Hepatic stellate cell (primary cell): ENCODE measurements at regions not wholly inside any gene's neighbourhood (a gene's known extent, or its start where the extent isn't known, plus 50 kb on each side); places are given as distances from the start of the nearest gene placed in this dataset.
"Not testable (repeated sequence)": the region's sequence is repeated elsewhere in the genome, so short reads cannot be mapped to it uniquely, and the experiment has no call there.

Source experiments
- DNase-seq: peaks from one replicate; pipeline ENCODE4 v3.0.0; 2011; ENCODE audit warnings: low spot score

DNA sequence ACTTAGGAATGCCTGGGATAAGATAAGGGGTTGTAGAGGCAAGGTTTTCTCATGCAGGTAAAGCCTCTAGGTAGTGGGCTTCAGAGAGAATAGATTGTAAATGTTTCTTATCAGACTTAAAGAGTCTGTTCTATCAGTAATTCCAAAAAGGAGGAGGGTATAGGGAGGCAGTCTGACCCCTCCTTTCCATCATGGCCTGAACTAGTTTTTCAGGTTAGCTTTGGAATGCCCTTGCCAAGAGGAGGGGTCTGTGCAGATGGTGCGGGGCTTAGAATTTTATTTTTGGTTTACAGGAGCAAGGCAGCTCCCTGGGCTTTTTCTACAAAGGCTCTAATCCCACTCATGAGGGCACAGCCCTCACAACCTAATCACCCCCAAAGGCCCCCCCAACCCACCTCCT is 135.0 kb downstream of the B3GNT2 start:
- no peak for DNase-seq

DNA sequence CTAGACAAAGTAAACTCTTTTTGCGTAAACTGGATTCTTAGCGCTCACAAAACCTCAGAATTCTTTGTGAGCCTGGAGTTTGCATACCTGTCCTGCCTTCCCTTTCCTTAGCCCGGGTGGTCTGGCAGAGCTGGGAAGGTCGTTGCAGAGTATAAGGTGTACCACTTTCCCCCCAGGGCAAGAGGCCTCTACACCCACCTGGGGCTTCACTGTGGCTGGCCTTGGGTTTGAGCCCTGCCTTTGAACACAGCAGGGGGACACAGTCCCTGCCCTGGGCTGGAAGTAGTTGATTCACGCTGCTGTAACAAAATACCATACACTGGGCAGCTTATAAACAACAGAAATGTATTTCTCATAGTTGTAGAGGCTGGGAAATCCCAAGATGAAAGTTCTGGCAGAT is 133.9 kb downstream of the B3GNT2 start:
- DNase-seq, result no peak

DNA sequence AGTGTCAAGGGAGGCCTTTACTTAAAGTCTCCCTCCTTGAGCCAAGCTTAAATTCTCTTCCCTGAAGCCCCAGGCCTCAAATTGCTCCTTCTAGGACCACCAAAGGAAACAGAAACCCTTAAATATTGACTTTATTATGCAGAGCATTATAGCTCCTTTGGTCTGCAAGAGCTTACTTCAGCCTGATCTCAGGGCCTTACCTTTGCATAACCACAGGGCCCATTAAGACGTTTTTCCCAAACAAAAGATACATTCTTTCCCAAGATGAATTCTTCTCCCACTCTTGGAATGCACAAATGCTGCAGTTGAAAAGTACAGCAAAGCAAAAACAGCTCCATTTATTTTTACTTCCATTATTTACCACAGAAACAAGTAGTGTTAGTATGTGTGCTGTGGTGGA is 130.8 kb downstream of the B3GNT2 start:
- no peak for DNase-seq

DNA sequence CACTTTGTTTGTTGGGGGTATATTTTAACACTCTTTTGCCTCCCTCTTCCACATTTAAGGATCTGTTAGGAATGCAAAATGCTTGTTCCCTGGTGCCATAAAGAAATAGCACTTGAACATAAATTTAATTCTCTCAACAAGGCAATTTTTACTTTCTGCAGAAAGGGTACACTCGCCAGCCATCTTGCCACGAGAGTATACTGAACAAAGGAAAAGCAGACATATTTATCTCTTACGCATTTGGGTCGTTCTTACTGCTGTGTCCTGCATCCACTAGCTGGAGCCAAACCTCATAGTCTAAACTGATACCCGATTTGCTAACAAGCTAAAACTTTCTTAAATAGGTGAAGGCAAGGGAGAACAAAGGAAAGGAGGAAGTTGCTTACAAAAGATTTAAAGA is 129.5 kb downstream of the B3GNT2 start:
- no peak for DNase-seq

DNA sequence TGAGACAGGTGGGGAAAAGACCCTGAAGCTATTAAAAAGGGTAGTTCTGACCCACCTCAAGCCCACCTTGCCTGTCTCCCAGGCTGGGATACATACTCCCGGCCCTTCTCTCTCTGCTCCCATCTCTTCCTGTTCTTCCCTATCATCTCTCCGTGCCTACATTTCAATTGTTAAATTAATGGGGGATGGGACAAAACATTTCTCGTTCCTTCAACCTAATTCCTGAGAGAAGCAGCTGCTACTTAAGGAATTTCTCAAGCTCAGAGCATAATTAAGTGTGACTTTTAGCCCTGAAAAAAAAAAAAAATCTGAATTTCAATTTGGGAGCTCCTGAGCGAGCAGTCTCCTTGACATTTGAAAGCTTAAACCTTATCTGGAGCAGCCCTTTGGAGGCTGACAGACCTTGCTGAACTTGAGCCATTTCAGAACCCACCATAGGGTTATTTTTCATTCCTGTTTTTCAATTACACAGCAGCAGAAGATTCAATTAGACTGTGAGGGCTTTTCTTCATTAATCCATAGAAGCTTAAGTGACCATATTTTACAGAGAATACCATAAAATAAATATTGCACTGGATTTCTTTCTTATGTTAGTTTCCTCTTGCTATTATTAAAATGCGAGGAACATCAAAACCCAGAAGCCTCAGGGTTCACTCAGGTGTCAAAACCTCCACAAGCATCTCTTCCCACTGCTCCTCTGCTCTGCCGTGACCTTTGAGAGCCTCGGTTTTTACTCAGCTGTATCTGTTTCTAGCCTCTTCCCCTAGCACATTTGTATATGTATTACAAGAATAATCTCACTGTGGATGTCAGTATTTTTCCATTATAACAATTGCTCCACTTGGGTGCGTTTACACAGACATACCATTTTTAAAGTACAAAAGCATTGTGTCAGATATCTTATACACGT is 125.7 kb downstream of the B3GNT2 start:
- DNase-seq, result no peak

DNA sequence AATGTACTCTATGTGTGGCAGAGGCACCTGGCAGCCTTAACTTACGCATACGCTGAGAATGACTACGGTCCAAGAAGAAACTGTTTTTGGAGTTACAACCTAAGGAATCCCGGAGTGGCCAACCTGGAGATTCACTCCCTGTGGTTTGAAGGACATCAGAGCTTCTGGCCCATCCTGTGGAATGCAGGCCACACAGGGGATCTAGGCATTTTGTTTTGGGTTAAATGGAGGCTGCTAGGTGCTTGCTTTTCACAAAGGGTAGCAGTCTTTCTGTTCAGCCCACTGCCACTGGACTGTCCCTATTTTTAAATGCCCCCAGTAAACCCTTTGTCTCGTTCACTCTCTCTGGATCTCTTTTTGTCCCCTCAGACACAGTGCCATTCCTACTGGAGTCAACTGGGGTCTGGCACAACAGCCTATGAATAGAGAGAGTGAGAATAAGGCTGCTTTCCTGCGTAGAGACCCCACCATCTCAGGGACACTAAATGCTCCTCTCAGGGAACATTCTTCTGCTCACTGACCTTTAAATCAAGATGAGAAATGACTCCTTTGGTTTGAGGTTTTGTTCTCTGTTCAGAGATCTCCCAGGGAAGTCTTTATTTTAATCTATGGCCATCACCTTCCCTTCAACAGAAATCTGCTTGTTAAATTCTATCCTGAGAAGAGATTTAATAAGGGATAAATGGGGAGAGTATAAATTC is 124.9 kb downstream of the B3GNT2 start:
- no peak for DNase-seq

DNA sequence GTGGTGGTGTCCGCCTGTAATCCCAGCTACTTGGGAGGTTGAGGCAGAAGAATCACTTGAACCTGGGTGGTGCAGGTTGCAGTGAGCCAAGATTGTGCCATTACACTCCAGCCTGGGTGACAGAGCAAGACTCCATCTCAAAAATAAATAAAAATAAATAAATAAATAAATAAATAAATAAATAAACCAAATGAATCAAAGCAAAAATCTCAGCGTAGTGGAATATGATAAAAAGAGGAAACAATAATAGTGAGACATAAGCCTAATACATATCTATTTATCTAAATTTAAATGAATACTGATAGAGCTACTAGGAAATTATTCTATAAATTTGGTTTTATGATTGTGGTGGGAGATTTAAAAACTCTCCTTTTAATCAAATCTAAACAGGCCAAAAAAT is 124.2 kb downstream of the B3GNT2 start:
- DNase-seq, result not testable (repeated sequence)

DNA sequence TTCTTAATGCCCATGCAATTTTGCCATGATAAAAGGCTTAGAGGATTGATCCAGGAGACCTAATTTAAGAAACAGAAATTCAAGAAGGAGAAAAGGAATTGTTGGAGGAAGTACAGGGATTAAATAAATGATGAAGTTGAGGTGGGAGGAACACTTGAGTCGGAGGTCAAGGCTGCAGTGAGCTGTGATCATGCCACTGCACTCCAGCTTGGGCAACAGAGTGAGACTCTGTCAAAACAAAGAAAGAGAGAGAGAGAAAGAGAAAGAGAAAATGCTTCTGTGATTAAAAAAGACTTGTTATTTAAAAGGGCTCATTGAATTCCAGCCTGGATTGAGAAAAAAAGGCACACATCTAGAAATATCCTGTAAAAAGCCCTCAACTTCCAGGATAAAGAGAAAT is 123.2 kb downstream of the B3GNT2 start:
- no peak for DNase-seq

DNA sequence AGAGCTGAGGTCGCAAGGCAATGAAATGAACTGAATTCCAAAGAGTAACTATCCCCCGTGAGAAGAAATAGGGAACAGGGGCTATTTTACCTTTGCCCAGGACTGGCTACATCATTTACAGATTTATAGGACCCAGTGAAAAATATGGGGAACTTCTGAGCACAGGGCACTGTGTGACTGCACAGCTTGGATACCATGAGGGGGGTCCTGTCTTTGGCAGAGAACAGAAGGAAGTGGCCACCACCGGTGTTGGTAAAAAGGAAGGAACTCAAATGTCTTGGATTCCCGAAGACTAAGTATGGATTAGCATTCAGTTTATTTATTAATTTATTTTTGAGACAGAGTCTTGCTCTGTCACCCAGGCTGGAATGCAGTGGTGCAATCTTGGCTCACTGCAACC is 119.6 kb downstream of the B3GNT2 start:
- no peak for DNase-seq

DNA sequence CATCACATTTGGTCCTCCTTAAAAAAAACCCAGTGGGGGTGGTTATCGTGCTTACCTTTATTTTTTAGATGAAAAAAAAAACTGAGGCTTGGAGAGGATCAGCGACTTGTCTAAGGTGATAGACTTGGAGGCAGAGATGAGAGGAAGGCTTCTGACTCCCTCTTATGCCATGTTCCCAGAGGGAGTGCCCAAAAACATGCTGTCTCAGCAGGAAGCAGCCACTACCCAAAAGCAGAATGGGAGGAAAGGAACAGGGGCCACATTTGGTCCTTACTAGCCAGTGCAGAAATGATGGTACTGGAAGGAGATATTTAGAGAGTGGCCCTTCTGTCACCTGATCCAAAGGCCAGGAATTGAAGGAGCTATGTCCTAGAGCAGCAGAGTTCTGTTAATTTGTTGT is 118.4 kb downstream of the B3GNT2 start:
- DNase-seq, result no peak

DNA sequence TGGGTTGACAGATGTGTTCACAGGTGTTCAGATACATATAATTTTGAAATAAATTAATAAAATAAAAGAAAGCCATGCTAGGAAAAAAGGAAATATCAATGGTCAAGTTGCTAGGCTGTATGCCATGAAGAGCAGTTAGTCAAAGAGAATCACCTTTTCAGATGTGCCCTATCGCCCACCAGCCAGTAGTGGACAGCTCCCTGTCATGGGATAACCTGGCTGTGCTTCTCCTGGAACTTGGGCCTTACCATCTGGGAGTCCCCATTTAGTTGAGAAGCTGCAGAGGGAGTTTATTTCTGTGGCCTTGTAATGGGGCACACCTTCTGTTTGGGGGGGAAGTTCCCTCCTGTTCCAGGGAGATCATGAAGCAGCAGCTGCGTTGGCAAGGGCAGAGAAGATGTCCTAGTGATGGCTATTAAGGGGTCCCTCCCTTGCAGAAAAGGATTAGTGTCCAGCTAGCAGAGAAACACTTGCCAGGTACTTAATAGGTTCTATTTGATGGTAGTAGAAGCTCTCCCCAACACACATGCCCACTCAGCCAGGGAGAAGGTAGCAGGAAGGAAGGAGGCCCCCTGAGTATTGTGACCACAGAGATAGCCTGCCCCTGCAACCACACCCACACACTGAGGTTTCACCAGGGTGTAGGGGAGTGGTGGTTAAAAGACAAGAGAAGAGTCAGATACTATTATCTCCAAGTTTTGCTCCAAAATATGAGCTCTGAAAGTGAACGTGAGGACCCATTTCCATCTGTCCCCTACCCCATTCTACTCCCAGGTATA is 117.7 kb downstream of the B3GNT2 start:
- DNase-seq, result no peak

DNA sequence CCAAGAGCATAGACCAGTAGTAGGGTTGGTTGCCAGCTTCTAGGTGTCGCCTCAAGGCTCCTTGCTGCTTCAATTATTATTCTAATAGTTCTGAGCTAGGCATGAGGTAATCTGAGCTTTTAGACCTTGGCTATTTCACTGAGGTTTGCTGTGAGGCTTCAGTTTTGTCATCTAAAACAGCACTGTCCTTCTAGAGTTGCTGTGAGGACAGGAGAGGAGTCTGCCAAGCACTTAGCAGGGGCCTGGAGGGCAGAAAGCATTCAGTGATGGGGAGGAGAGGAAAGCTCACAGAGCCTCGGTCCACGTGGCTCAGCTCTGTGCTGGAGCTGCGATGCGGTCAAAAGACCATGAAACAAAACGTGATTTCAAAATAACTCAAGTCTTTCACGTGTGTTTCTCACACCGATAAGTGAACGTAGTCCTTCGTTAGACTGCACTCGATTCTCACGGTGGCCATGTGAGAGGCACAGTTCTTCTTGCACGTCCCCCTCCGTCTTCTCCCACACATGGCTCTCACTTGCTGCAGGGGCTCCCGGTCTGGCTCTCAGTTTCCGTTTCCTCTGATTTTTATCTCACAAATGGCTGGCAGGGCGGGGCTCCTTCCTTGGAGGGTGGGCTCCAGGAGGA is 113.7 kb downstream of the B3GNT2 start:
- no peak for DNase-seq

DNA sequence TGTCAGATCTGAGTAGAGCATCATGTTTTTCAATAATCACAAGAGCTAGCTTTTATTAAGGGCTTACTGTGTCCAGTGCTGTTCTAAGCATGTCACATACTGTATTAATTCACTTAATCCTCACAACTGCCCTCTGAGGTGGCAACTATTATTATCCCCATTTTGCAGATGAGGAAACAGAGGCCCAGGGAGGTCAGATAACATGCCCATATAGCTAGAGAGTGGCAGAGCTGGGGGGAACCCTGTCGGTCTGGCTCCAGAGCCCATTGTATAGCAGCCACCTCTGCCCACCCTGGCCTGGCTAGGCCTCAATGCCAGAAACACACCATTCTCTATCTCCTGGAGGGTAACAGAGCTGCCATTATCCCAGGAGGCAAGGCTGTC is 113.2 kb downstream of the B3GNT2 start:
- DNase-seq, result no peak

DNA sequence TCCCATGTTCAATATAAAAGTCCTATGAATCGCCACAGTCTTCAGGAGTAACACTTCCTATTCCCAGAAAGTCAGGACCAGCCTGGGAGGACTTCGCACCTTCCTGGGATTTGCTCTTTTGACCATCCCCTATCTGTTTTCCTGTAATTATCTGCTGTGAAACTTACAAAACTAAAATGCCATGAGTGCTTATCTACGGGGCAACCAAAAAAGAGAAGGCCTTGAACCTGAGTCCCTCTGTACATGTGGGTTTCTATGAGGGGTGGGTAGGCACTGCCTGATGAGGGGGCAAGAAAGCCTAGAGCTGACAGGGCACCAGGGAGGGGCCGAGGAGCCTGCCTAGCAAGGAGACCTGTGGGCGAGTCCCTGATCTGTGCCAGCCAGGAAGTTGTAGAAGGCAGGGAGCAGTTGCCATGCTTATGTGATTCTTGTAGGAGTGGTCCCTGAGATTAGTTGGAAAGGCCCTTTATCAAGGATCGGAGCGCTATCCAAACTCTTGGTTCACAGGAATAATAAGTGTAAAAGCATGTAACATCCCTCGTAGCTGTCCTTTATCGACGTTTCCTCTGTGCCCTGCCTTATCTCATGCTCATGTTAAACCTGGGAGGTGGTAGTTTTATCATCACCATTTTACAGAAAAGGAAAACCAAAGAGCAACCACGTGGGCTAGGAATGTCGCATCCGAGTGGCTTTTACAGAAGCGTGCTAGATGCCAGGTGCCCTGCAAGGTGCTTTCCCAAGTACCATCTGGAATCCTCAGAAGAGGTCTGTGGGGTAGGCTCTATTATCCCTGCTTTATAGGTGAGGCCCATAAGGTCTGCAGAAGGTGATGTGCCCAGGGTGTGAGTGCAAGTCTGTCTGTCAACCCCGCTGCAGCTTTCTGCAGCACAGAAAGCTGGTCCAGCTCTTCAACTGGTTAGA is 111.8 kb downstream of the B3GNT2 start:
- DNase-seq, result no peak

DNA sequence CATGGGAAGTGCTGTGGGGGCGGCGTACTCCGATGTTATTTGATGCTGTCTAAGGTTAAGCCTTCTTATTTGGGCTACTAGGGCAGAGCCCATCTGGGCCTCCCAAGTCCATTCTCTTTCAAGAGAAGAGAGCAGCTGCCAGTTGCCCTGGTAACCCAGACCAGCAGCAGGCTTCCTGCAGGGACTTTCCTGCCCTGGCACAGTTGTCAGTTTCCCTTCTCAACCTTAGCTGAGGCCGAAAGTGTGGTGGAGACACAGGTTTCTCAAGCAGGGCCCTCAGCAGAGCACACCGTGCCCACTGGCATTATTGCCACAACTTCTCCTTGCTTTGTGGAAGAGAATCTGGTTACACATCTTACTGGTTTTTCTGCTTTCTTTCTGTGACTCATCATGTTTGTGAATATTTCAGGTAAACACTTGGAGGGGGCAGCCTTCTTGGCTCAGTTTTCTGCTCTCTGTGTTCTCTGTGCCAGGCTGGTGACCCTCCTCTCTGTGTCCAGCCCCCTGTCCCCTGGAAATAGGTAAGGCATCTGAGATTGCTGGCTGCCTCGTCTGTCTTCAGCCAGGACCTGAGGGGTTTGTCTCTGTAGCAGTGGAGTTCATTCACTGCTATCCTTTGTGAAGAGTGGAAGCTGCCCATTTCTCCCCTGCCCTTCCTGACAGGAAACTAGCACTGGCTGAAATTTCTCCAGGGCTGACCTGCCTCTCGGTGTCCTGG is 111.0 kb downstream of the B3GNT2 start:
- DNase-seq, result no peak

DNA sequence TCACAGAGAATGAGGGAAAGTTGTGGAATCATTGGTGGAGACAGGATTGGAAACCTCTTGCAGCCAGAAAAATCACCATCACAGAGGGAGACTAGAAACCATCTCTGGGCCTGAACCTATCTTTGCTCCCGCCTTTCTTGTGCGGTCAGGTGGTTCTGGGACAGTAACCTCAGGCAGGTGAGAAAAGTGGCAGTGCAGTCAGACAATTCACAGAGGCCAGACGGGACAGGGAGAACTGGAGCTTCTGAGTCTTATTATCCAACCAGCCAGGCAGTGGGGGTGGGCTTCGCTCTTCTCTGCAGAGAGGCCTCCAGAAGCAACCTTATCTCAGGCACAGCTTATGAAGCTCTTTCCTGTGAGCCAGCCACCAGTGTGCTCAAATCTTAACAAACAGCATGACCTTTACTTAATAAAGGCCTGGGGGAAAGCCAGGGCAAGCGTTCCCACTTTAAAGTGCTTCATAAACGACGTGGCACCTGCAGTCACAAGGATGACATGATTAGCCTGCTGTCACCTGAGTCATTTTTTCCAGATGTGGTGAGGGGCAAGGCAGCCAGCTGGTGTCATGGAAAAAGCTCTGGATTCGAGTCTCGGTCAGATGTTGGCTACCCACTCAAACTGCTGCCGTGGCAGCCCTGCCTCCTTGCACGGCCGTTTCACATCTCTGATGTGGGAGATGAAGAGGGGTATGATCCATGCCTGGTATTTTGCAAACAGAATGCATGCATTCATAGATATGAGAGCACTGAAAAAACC is 109.7 kb downstream of the B3GNT2 start:
- no peak for DNase-seq

DNA sequence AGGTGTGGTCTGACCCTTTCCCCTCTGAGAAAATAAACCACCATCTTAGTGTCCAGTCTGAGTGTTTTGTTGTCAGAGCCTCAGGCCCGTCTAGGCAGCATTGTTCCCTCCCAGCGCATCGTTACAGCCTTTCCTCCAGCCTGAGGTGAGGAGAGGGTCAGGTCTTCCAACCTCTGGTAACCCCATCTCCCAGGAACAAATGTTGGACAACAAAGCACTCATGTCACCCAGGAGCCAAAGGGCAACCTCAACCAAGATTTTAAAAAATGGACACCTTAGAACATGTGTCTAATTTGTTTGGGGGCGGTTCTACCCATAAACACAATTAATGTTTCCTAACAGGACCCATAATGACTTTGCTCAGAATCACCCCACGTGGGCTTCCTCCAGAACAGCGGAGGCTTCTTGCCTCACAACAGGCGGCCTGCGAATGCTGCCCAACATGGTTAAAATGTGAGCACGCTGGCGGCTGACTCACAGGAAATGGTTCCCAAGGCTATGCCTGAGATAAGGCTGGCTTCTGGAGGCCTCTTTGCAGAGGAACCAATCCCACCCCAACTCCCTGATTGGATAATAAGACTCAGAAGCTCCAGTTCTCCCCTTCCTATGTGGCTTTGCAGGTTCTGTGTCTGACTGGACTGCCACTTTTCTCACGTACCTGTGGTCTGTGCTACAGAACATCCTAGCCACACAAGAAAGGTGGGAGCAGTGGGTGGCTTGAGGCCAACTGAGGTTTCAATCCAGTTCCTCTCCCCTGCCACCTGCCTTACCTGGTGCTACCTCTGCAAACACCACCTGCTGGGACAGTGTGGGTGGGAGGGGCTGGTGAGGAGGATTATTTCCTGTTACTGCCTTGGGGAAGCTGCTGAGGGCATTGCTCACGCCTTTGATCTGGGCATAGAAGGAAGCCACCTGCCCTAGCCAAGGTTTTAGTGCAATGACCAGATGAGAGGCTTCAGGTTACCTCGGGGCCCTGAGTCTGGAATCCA is 108.8 kb downstream of the B3GNT2 start:
- no peak for DNase-seq

DNA sequence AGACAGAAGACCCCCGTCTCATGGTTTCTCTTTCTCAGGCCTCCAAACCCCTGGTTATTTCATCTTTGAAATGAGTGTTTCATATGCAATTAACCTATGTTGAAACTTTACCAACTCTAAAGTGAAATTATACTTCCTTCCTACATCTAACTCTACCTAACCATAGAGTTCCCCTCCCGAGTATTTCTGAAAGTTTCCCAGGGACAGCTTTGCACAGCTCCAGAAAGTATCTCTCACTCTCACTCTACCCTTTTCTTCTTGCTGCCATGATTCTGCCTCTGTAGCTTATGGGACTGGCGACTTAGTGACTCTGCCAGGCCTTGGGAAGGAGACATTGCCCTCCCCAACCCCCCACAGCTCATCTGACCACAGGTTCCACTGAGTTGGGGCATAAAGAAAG is 107.9 kb downstream of the B3GNT2 start:
- no peak for DNase-seq
